CD4-positive, CD25-positive, alpha-beta regulatory T cell (primary cell): ENCODE measurements at regions not wholly inside any gene's neighbourhood (a gene's known extent, or its start where the extent isn't known, plus 50 kb on each side); places are given as distances from the start of the nearest gene placed in this dataset.

Experiments used
- ATAC-seq, 2 donors: fragments of 150-1000 bp; cut with Tn5 transposase; one replicate each; pipeline ENCODE4 v1.10.0; 2021; ENCODE audit warnings: low read depth in 2 of 2, moderate number of reproducible peaks in 2 of 2, moderate library complexity in 1 of 2
- DNase-seq, 3 donors: peaks; one replicate each; pipeline versions ENCODE4 v3.0.0 to v3.0.0-alpha.2; 2012 to 2022; ENCODE audit warnings: mixed read lengths in 1 of 3
- H3K27ac ChIP-seq: one replicate; pipeline ENCODE4 v1.7.0; 2013; ENCODE audit warnings: mild to moderate bottlenecking, low read length; ENCODE audit not compliant: insufficient read depth, poor library complexity, severe bottlenecking
- H3K27me3 ChIP-seq: one replicate; pipeline ENCODE4 v1.7.0; 2013; ENCODE audit warnings: low read length; ENCODE audit not compliant: control insufficient read depth, insufficient read depth
- H3K36me3 ChIP-seq: one replicate; pipeline ENCODE4 v1.7.0; 2013; ENCODE audit warnings: mild to moderate bottlenecking, low read length, moderate library complexity; ENCODE audit not compliant: control insufficient read depth, insufficient read depth
- H3K4me1 ChIP-seq: 2 replicates; pipeline ENCODE4 v1.7.0; 2013; ENCODE audit warnings: mild to moderate bottlenecking, low read length; ENCODE audit not compliant: insufficient read depth, control insufficient read depth, poor library complexity, severe bottlenecking
- H3K4me3 ChIP-seq: one replicate; pipeline ENCODE4 v1.7.0; 2013; ENCODE audit warnings: low read depth, mild to moderate bottlenecking, low read length, moderate library complexity
- H3K9me3 ChIP-seq, 2 experiments: 1 replicate in 1 of 2; 2 replicates in 1 of 2; pipeline ENCODE4 v1.7.0; 2013; ENCODE audit warnings: low read length in 2 of 2, mild to moderate bottlenecking in 1 of 2, moderate library complexity in 1 of 2; ENCODE audit not compliant: control insufficient read depth in 2 of 2
- H3K27ac Mint-ChIP-seq, 3 donors: one replicate each; pipeline ENCODE4 v1.8.0; 2020 to 2022; ENCODE audit warnings: mild to moderate bottlenecking in 3 of 3, mixed read lengths in 3 of 3, moderate library complexity in 2 of 3
- H3K27me3 Mint-ChIP-seq: one replicate; pipeline ENCODE4 v1.8.0; 2022; ENCODE audit warnings: mild to moderate bottlenecking, mixed read lengths
- H3K36me3 Mint-ChIP-seq: one replicate; pipeline ENCODE4 v1.8.0; 2020; ENCODE audit warnings: mixed read lengths
- H3K4me1 Mint-ChIP-seq, 4 donors: one replicate each; pipeline ENCODE4 v1.8.0; 2020 to 2022; ENCODE audit warnings: mixed read lengths in 4 of 4, mild to moderate bottlenecking in 1 of 4
- H3K4me3 Mint-ChIP-seq, 4 donors: one replicate each; pipeline ENCODE4 v1.8.0; 2020 to 2022; ENCODE audit warnings: mild to moderate bottlenecking in 4 of 4, mixed read lengths in 4 of 4, moderate library complexity in 3 of 4
- H3K9me3 Mint-ChIP-seq, 7 donors: one replicate each; pipeline ENCODE4 v1.8.0; 2020 to 2022; ENCODE audit warnings: mixed read lengths in 7 of 7, mild to moderate bottlenecking in 3 of 7, moderate library complexity in 2 of 7

- H3K27ac ChIP-seq = no peak overlapping the region
- no peak overlapping the region for H3K27ac Mint-ChIP-seq
- DNase-seq (no peak), ATAC-seq (no peak)
- H3K36me3 Mint-ChIP-seq = no peaks in the 10 kb centered on the region
- H3K36me3 ChIP-seq = no peaks in the 10 kb centered on the region
- H3K4me1 ChIP-seq = no peaks in the 10 kb centered on the region
- no peaks in the 10 kb centered on the region for H3K27me3 ChIP-seq
- H3K27me3 Mint-ChIP-seq = no peaks in the 10 kb centered on the region
- no peaks in the 10 kb centered on the region for H3K9me3 ChIP-seq
- no peaks in the 10 kb centered on the region for H3K4me1 Mint-ChIP-seq
- no peak overlapping the region for H3K4me3 ChIP-seq
- peaks cover 0 to 8% (median 2%) of the 10 kb centered on the region in 7 donors for H3K9me3 Mint-ChIP-seq
- no peak overlapping the region for H3K4me3 Mint-ChIP-seq
Observed at GRCh38 chr5:107224272-107224671, 446.5 kb downstream of the EFNA5 start.

DNA sequence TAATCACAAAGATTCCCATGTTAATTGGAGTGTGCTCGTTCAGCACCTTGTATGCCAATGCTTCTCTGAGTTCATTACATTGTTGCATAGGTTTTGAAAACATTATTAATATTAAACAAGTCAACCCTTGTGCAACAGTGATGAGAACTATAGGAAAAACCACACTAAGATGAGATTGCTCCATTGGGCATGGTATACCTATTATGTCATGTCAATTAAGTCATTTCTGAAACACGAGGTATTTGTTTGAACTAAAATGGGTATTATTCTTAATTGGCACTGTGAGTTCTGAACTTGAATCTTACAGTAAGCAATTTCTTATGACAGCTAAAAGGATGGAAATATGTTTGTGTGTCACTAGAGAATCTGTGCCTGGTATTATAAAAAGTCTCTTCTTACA is 447.7 kb downstream of the EFNA5 start:
- H3K4me1 Mint-ChIP-seq = no peaks in the 10 kb centered on the region

GRCh38 chr5:107219993-107220392 is 450.7 kb downstream of the EFNA5 start:
- Histone ChIP-seq H3K27me3 (no peaks in the 10 kb centered on the region), H3K4me1 (no peaks in the 10 kb centered on the region), H3K9me3 (no peaks in the 10 kb centered on the region), H3K36me3 (no peaks in the 10 kb centered on the region), H3K4me3 (no peak overlapping the region), H3K27ac (no peak overlapping the region)
- peaks cover 0 to 4% (median 0%) of the 10 kb centered on the region in 7 donors for H3K9me3 Mint-ChIP-seq
- no peak overlapping the region for H3K27ac Mint-ChIP-seq
- no peaks in the 10 kb centered on the region for H3K4me1 Mint-ChIP-seq
- DNase-seq = no peak
- no peaks in the 10 kb centered on the region for H3K27me3 Mint-ChIP-seq
- no peaks in the 10 kb centered on the region for H3K36me3 Mint-ChIP-seq
- no peak overlapping the region for H3K4me3 Mint-ChIP-seq
- ATAC-seq = no peak

More for the DNA sequence above, 447.7 kb downstream of the EFNA5 start:
- DNase-seq = no peak
- H3K4me3 Mint-ChIP-seq = no peak overlapping the region
- Histone ChIP-seq H3K27ac (no peak overlapping the region), H3K9me3 (no peaks in the 10 kb centered on the region), H3K27me3 (no peaks in the 10 kb centered on the region), H3K4me1 (no peaks in the 10 kb centered on the region), H3K4me3 (no peak overlapping the region), H3K36me3 (no peaks in the 10 kb centered on the region)
- no peaks in the 10 kb centered on the region for H3K27me3 Mint-ChIP-seq
- no peak for ATAC-seq
- no peak overlapping the region for H3K27ac Mint-ChIP-seq
- peaks cover 0 to 8% (median 2%) of the 10 kb centered on the region in 7 donors for H3K9me3 Mint-ChIP-seq
- no peaks in the 10 kb centered on the region for H3K36me3 Mint-ChIP-seq

- DNase-seq = no peak
- Histone ChIP-seq H3K27me3 (no peaks in the 10 kb centered on the region), H3K4me3 (no peak overlapping the region), H3K36me3 (no peaks in the 10 kb centered on the region), H3K27ac (no peak overlapping the region), H3K4me1 (no peaks in the 10 kb centered on the region), H3K9me3 (no peaks in the 10 kb centered on the region)
- no peaks in the 10 kb centered on the region for H3K36me3 Mint-ChIP-seq
- H3K4me1 Mint-ChIP-seq = no peaks in the 10 kb centered on the region
- ATAC-seq = no peak
- no peak overlapping the region for H3K27ac Mint-ChIP-seq
- no peaks in the 10 kb centered on the region for H3K27me3 Mint-ChIP-seq
- no peak overlapping the region for H3K4me3 Mint-ChIP-seq
- peaks cover 0 to 3% (median 0%) of the 10 kb centered on the region in 7 donors for H3K9me3 Mint-ChIP-seq
Observed at GRCh38 chr5:107218457-107219193, 452.1 kb downstream of the EFNA5 start.

DNA sequence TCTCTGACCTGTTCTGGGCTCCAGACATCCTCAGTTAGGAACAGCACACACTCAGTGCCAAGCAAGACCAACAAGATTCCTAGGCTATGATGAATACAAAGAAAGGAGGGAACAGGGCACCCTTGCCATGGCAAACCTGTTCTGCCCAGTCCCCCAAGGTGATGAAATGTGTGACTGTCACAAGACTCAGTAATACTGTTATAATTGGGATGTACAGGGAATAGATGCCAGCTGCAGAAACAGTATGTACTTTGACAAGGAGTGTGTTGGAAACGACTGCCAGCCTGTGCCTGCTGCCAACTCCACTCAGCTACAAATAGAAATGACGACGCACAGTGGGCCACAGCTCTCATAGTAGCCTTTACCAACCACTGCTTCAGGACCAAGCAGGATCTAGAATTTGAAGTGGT is 453.0 kb downstream of the EFNA5 start:
- no peaks in the 10 kb centered on the region for H3K4me1 ChIP-seq
- Mint-ChIP-seq H3K4me1 (no peaks in the 10 kb centered on the region), H3K9me3 (peaks cover 0 to 3% (median 0%) of the 10 kb centered on the region in 7 donors), H3K27ac (no peak overlapping the region), H3K36me3 (no peaks in the 10 kb centered on the region), H3K27me3 (no peaks in the 10 kb centered on the region), H3K4me3 (no peak overlapping the region)
- DNase-seq (no peak), ATAC-seq (no peak)
- H3K27me3 ChIP-seq = no peaks in the 10 kb centered on the region
- no peak overlapping the region for H3K27ac ChIP-seq
- H3K9me3 ChIP-seq = no peaks in the 10 kb centered on the region
- H3K4me3 ChIP-seq = no peak overlapping the region
- no peaks in the 10 kb centered on the region for H3K36me3 ChIP-seq

DNA sequence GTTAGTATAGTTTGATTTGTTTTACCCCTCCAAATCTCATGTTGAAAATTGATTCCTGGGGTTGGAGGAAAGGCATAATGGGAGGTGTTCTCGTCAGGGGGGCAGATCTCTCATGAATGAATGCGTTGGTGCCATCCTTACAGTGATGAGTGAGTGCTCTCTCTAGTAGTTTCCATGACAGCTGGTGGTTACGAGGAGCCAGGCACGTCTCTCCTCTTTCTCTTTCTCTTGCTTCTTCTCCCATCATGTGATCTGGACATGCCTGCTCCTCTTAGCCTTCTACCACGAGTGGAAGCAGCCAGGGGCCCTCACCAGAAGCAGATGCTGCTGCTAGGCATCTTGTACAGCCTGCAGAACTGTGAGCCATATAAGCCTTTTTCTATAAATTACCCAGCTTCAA is 454.1 kb downstream of the EFNA5 start:
- no peak overlapping the region for H3K27ac ChIP-seq
- DNase-seq (no peak), ATAC-seq (no peak)
- H3K4me1 Mint-ChIP-seq = no peaks in the 10 kb centered on the region
- H3K4me3 ChIP-seq = no peak overlapping the region
- no peaks in the 10 kb centered on the region for H3K36me3 Mint-ChIP-seq
- H3K27me3 Mint-ChIP-seq = no peaks in the 10 kb centered on the region
- H3K9me3 ChIP-seq = no peaks in the 10 kb centered on the region
- peaks cover 0 to 2% (median 0%) of the 10 kb centered on the region in 7 donors for H3K9me3 Mint-ChIP-seq
- H3K36me3 ChIP-seq = no peaks in the 10 kb centered on the region
- H3K27ac Mint-ChIP-seq = no peak overlapping the region
- H3K4me1 ChIP-seq = no peaks in the 10 kb centered on the region
- no peaks in the 10 kb centered on the region for H3K27me3 ChIP-seq
- H3K4me3 Mint-ChIP-seq = no peak overlapping the region

GRCh38 chr5:107215611-107216010 is 455.1 kb downstream of the EFNA5 start:
- no peaks in the 10 kb centered on the region for H3K27me3 Mint-ChIP-seq
- H3K27me3 ChIP-seq = no peaks in the 10 kb centered on the region
- no peak overlapping the region for H3K4me3 ChIP-seq
- H3K36me3 Mint-ChIP-seq = no peaks in the 10 kb centered on the region
- ATAC-seq (no peak), DNase-seq (no peak)
- H3K4me1 ChIP-seq = no peaks in the 10 kb centered on the region
- no peak overlapping the region for H3K4me3 Mint-ChIP-seq
- H3K27ac ChIP-seq = no peak overlapping the region
- H3K9me3 Mint-ChIP-seq = peaks cover 0 to 2% (median 0%) of the 10 kb centered on the region in 7 donors
- no peak overlapping the region for H3K27ac Mint-ChIP-seq
- no peaks in the 10 kb centered on the region for H3K36me3 ChIP-seq
- H3K4me1 Mint-ChIP-seq = no peaks in the 10 kb centered on the region
- H3K9me3 ChIP-seq = no peaks in the 10 kb centered on the region

DNA sequence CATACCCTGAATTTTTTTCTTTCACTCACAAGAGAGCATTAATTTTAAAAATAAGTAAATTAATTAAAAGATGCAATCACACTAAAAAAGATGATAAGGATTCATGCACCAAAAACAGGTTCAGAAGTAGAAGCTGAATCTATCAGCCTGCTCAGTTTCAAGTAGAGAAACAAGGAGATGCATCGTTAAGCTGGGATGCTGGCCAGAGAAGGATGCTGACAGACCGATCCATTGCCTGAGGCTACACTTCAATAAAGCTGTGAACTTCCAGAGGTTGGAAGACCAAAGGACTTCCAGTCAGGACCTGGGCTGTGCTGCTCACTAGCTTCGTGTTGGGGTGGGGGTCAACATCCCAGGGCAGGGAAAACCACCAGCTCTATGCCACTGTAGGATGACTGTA is 457.7 kb downstream of the EFNA5 start:
- Mint-ChIP-seq H3K4me3 (no peak overlapping the region), H3K36me3 (no peaks in the 10 kb centered on the region), H3K4me1 (no peaks in the 10 kb centered on the region), H3K9me3 (peaks cover 0 to 2% (median 0%) of the 10 kb centered on the region in 7 donors), H3K27ac (no peak overlapping the region), H3K27me3 (no peaks in the 10 kb centered on the region)
- Histone ChIP-seq H3K36me3 (no peaks in the 10 kb centered on the region), H3K27ac (no peak overlapping the region), H3K27me3 (no peaks in the 10 kb centered on the region), H3K4me1 (no peaks in the 10 kb centered on the region), H3K4me3 (no peak overlapping the region), H3K9me3 (no peaks in the 10 kb centered on the region)
- no peak for DNase-seq
- ATAC-seq = no peak
